ENCODE measurements at regions not wholly inside any gene's neighbourhood (a gene's known extent, or its start where the extent isn't known, plus 50 kb on each side); places are given as distances from the start of the nearest gene placed in this dataset.

- no peak for TF ChIP-seq CTCF (IDR thresholded peaks at IDR 0.05)
- TF ChIP-seq POLR2A (IDR thresholded peaks at IDR 0.05) = no peak
Observed at GRCh38 chr11:116551576-116551975, 221.2 kb downstream of the BUD13 start.
